ENCODE measurements at regions not wholly inside any gene's neighbourhood (a gene's known extent, or its start where the extent isn't known, plus 50 kb on each side); places are given as distances from the start of the nearest gene placed in this dataset.
A peak's percentile ranks its signal among the peaks of the same experiment; 100 is the strongest.

DNA sequence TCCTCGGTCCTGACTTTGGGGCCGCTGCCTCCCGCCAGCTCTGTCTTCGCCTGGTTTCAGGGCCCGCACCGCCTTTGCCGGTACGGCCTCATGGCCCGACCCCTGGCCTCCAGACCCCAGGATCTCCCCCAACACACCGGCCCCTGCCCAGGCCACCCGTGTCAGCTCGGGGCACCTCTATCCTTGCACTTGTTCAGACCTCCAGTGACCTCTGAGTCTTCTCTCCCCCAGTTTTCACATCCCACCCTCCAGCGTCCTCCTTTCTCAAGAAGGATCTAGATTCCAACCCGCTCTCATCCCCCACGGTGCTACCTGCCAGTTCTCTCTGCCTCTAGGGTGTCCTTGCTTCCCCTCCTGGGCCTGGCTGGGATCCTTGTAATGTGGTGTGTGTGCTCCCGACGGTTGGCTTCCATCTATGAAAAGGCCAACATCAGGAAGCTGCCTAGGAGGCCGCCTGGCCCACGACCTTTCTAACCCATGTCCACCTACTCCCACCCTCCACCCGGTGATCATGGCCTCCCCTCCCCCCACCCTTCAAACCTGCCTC lies 61.1 kb downstream of the SPATA31C2 start:
- Mint-ChIP-seq H3K36me3 (no peaks in the 10 kb centered on the region), H3K9me3 (no peaks in the 10 kb centered on the region), H3K27ac (peak overlapping the region; percentile 76), H3K4me1 (peaks cover 17% of the 10 kb centered on the region), H3K4me3 (peak overlapping the region; percentile 66)
- no peak for DNase-seq (ENCODE audit: low spot score in 2 of 2)
- no peak for ATAC-seq

DNA sequence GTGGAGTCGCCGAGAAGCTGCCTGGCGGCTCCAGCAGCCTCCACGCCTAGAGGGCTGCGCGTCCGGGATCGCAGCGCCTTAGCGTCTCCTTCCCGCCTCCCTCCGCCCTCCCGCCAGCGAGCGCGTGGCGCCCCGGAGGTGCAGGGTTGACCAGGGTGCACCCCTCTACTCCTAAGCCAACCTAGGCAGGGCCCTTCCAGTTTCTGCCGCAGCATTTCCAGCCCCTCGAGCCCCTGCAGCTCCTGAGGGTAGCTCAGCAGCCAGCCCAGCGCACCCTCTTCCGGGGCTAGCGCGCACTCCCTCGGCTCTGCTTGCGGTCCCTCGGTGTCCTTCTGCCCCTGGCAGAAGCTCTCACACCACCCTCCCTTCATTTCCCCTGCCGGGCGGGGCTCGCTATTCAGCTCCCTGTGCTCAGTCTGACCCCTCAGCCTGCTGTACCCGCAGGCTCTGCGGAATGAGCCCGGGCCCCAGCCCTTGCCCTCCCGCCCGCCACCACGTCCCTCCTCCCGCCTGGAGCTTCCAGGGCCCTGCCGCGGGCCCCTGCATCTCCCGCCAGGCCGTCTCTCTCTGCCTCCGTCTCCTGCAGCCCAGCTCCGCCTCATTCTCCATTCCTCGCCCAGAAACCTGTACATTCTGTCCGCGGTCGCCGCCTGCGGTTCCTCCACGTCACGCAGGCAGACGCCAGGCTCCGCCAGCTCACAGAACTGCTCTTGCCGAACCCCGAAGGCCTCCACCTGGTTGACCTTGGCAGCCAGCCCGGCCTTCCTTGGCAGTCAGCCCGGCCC lies 61.8 kb downstream of the SPATA31C2 start:
- Mint-ChIP-seq H3K4me3 (peak overlapping the region; percentile 66), H3K36me3 (no peaks in the 10 kb centered on the region), H3K9me3 (no peaks in the 10 kb centered on the region), H3K4me1 (peaks cover 17% of the 10 kb centered on the region), H3K27ac (peak overlapping the region; percentile 76)
- ATAC-seq (peak; percentile 68), DNase-seq (ENCODE audit: low spot score in 2 of 2) (peak; percentile 3 to 50)

- H3K4me1 Mint-ChIP-seq, result peaks cover 17% of the 10 kb centered on the region
- DNase-seq (ENCODE audit: low spot score in 2 of 2) (no peak), ATAC-seq (no peak)
- peak overlapping the region; percentile 66 for H3K4me3 Mint-ChIP-seq
- no peak overlapping the region for H3K27ac Mint-ChIP-seq
- no peaks in the 10 kb centered on the region for H3K9me3 Mint-ChIP-seq
- no peaks in the 10 kb centered on the region for H3K36me3 Mint-ChIP-seq
Measured at GRCh38 chr9:88075966-88076285, 62.3 kb downstream of the SPATA31C2 start.

GRCh38 chr9:88075506-88075905 lies 62.8 kb downstream of the SPATA31C2 start:
- Mint-ChIP-seq H3K4me3 (peak overlapping the region; percentile 66), H3K4me1 (peaks cover 17% of the 10 kb centered on the region), H3K9me3 (no peaks in the 10 kb centered on the region), H3K27ac (no peak overlapping the region), H3K36me3 (no peaks in the 10 kb centered on the region)
- ATAC-seq (no peak), DNase-seq (ENCODE audit: low spot score in 2 of 2) (no peak)

GRCh38 chr9:88074931-88075330 lies 63.3 kb downstream of the SPATA31C2 start:
- Mint-ChIP-seq H3K4me3 (no peak overlapping the region), H3K27ac (no peak overlapping the region), H3K9me3 (no peaks in the 10 kb centered on the region), H3K36me3 (no peaks in the 10 kb centered on the region), H3K4me1 (peaks cover 17% of the 10 kb centered on the region)
- ATAC-seq, result no peak
- DNase-seq (ENCODE audit: low spot score in 2 of 2), result no peak

DNA sequence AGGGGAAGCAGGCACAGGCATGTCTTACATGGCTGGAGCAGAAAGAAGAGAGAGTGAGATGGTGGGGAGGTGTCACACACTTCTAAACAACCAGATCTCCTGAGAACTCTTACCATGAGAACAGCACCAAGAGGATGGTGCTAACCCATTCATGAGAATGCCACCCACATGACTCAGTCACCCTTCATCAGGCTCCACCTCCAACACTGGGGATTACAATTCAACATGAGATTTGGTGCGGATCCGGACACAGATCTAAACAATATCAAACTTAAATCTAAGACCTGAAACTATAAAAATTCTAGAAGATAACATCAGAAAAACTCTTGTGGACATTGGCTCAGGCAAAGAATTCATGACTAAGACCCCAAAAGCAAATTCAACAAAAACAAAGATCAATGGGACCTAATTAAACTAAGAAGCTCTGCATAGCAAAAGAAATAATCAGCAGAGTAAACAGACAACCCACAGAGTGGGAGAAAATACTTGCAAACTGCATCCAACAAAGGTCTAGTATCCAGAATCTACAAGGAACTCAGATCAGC lies 65.4 kb downstream of the SPATA31C2 start:
- no peak overlapping the region for H3K4me3 Mint-ChIP-seq
- peaks cover 17% of the 10 kb centered on the region for H3K4me1 Mint-ChIP-seq
- no peak for DNase-seq (ENCODE audit: low spot score in 2 of 2)
- H3K27ac Mint-ChIP-seq, result no peak overlapping the region
- H3K36me3 Mint-ChIP-seq, result no peaks in the 10 kb centered on the region
- ATAC-seq, result no peak
- no peaks in the 10 kb centered on the region for H3K9me3 Mint-ChIP-seq

DNA sequence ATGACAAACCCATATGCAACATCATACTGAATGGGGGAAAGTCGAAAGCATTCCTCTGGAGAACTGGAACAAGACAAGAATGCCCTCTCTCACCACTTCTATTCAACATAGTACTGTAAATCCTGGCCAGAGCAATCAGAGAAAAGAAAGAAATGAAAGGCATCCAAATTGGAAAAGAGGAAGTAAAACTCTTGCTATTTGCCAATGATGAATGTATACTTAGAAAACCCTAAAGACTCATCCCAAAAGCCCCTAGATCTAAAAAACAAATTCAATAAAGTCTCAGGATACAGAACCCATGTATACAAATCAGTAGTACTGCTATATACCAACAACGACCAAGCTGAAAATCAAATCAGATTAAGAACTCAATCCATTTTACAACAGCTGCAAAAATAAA lies 66.9 kb downstream of the SPATA31C2 start:
- Mint-ChIP-seq H3K9me3 (no peaks in the 10 kb centered on the region), H3K4me1 (peaks cover 6% of the 10 kb centered on the region), H3K27ac (no peak overlapping the region), H3K4me3 (no peak overlapping the region), H3K36me3 (no peaks in the 10 kb centered on the region)
- no peak for DNase-seq (ENCODE audit: low spot score in 2 of 2)
- ATAC-seq, result no peak

DNA sequence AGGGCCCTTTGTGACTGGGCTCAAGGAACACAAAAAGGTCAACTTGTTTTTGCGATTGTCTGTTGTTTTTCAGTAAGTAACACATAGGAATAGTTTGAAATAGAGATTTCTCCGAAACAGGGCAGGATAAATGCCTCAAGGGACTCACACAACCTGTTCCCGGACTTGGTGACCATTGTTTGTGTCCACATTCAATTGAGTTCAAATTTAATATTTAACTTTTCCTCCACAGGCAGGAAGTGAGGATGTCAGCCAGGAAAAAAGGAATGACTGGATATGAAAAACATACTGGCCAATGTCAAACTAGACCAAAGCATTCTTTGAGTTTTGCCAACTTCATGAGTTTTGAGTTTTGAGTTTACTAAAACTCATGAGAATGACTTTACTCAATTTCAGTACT lies 72.7 kb downstream of the SPATA31C2 start:
- Mint-ChIP-seq H3K4me3 (no peak overlapping the region), H3K36me3 (no peaks in the 10 kb centered on the region), H3K9me3 (no peaks in the 10 kb centered on the region), H3K4me1 (no peaks in the 10 kb centered on the region), H3K27ac (no peak overlapping the region)
- no peak for ATAC-seq
- DNase-seq (ENCODE audit: low spot score in 2 of 2), result no peak

GRCh38 chr9:88064554-88064953 lies 73.7 kb downstream of the SPATA31C2 start:
- Mint-ChIP-seq H3K27ac (no peak overlapping the region), H3K36me3 (no peaks in the 10 kb centered on the region), H3K4me3 (no peak overlapping the region), H3K4me1 (no peaks in the 10 kb centered on the region), H3K9me3 (no peaks in the 10 kb centered on the region)
- no peak for ATAC-seq
- DNase-seq (ENCODE audit: low spot score in 2 of 2), result no peak

GRCh38 chr9:88060746-88061145 lies 77.5 kb downstream of the SPATA31C2 start:
- H3K4me1 Mint-ChIP-seq, result no peaks in the 10 kb centered on the region
- no peaks in the 10 kb centered on the region for H3K9me3 Mint-ChIP-seq
- H3K27ac Mint-ChIP-seq, result no peak overlapping the region
- H3K36me3 Mint-ChIP-seq, result no peaks in the 10 kb centered on the region
- ATAC-seq (no peak), DNase-seq (ENCODE audit: low spot score in 2 of 2) (no peak)
- H3K4me3 Mint-ChIP-seq, result no peak overlapping the region

- H3K36me3 Mint-ChIP-seq, result no peaks in the 10 kb centered on the region
- no peak for ATAC-seq
- no peak overlapping the region for H3K4me3 Mint-ChIP-seq
- no peaks in the 10 kb centered on the region for H3K9me3 Mint-ChIP-seq
- no peak for DNase-seq (ENCODE audit: low spot score in 2 of 2)
- H3K4me1 Mint-ChIP-seq, result no peaks in the 10 kb centered on the region
- H3K27ac Mint-ChIP-seq, result no peak overlapping the region
Measured at GRCh38 chr9:88059469-88059868, 78.8 kb downstream of the SPATA31C2 start.

DNA sequence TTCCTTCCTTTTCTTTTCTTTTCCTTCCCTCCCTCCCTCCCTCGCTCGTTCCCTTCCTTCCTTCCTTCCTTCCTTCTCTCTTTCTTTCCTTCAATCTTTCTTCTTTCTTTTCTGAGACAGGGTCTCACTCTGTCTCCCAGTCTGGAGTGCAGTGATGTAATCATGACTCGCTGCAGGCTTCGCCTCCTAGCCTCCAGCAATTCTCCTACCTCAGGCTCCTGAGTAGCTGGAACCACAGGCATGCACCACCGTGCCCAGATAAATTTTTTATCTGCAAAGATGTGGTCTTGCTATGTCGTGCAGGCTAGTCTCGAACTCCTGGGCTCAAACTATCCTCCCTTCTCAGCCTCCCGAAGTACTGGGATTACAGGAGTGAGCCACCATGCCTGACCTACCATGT lies 81.4 kb downstream of the SPATA31C2 start:
- H3K9me3 Mint-ChIP-seq, result no peaks in the 10 kb centered on the region
- H3K27ac Mint-ChIP-seq, result no peak overlapping the region
- ATAC-seq (no peak), DNase-seq (ENCODE audit: low spot score in 2 of 2) (no peak)
- H3K4me3 Mint-ChIP-seq, result no peak overlapping the region
- H3K4me1 Mint-ChIP-seq, result no peaks in the 10 kb centered on the region
- no peaks in the 10 kb centered on the region for H3K36me3 Mint-ChIP-seq

DNA sequence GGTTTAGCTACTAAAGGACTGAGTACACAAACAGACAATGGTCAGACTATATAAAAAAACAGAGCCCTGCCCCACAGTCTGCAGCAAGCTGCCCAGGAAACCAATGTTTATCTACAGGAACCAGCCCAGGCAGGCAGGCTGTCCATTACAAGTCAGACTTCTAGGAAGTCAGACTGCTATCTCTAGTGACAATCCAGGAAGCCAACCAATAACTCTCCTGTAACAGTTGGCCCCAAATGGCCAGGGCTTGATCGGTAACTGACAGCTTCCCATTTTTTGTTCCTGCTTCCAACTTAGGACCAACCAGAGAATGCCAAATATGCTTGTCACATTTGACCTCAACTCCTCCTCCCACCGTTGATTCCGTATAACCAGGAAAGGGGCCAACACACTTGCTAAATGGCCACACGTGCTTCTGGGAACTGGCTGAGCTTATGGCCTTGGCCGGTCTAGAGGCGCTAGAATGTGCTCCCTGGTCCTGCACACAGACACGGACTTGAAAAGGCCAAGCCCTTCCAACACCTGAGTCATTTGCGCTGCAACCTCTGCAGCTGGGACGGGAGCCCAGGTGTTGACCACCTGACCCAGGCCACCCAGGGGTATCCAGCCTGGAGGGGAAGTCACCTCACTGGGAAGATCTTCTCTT lies 79.6 kb upstream of the CDK20 start:
- DNase-seq (ENCODE audit: low spot score in 2 of 2) (no peak), ATAC-seq (no peak)
- Mint-ChIP-seq H3K4me1 (peaks cover 6% of the 10 kb centered on the region), H3K9me3 (no peaks in the 10 kb centered on the region), H3K36me3 (no peaks in the 10 kb centered on the region), H3K4me3 (no peak overlapping the region), H3K27ac (no peak overlapping the region)

GRCh38 chr9:88052321-88052965 lies 78.1 kb upstream of the CDK20 start:
- no peaks in the 10 kb centered on the region for H3K36me3 Mint-ChIP-seq
- H3K27ac Mint-ChIP-seq, result no peak overlapping the region
- DNase-seq (ENCODE audit: low spot score in 2 of 2) (no peak), ATAC-seq (no peak)
- H3K4me1 Mint-ChIP-seq, result peaks cover 6% of the 10 kb centered on the region
- H3K4me3 Mint-ChIP-seq, result no peak overlapping the region
- H3K9me3 Mint-ChIP-seq, result no peaks in the 10 kb centered on the region

- Mint-ChIP-seq H3K36me3 (no peaks in the 10 kb centered on the region), H3K27ac (no peak overlapping the region), H3K4me3 (no peak overlapping the region), H3K9me3 (peaks cover 2% of the 10 kb centered on the region), H3K4me1 (peaks cover 6% of the 10 kb centered on the region)
- ATAC-seq, result no peak
- DNase-seq (ENCODE audit: low spot score in 2 of 2), result no peak
Measured at GRCh38 chr9:88051138-88051537, 76.8 kb upstream of the CDK20 start.
